ENCODE measurements at regions not wholly inside any gene's neighbourhood (a gene's known extent, or its start where the extent isn't known, plus 50 kb on each side); places are given as distances from the start of the nearest gene placed in this dataset.

DNA sequence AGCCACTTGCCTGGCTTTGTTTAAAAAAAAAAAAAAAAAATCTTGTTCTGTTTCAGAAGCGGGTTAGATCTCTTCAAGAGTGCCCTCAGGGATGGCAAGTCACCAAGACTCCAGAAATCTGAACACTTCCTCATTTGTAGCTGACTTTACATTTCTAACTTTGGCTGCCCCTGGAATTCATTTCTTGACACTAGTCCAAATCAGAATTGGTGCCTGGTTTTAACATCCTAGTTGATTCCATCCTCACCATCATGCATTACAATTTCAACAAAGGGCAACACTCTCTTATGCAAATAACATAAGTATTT, 295.5 kb downstream of the RMST start:
- DNase-seq (ENCODE audit: low read depth) = no peak
- H3K4me3 ChIP-seq (ENCODE audit: low read depth, low read length) = no peak overlapping the region
- no peaks in the 10 kb centered on the region for H3K36me3 ChIP-seq (ENCODE audit: control insufficient read depth, insufficient read depth, low read length)

DNA sequence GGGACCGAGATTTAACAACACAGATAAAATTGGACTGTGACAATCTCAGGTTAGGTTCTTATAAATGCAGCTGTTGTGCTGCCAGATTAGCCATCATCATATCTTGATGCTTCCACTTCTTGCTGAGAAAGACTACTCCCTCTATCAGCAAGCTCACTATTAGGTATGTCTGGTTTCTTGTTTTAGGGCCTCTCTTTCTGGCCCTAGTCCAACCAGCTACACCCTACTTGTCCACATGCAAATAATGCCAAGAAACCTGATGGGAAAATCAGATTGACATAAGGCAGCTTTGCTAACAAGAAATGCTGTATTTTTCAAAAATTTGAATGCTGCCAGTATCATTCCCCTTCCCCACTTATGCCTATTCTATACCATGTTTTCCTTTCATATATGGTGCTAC, 296.0 kb downstream of the RMST start:
- TF ChIP-seq CTCF (IDR thresholded peaks at IDR 0.05; ENCODE audit: insufficient read depth, low read length, poor library complexity, severe bottlenecking) = no peak
- no peak for DNase-seq (ENCODE audit: low read depth)
- Histone ChIP-seq H3K36me3 (ENCODE audit: control insufficient read depth, insufficient read depth, low read length) (no peaks in the 10 kb centered on the region), H3K27me3 (ENCODE audit: control insufficient read depth, insufficient read depth, low read length) (no peaks in the 10 kb centered on the region), H3K4me3 (ENCODE audit: low read depth, low read length) (no peak overlapping the region)

More for the DNA sequence above, 295.5 kb downstream of the RMST start:
- no peak for TF ChIP-seq CTCF (IDR thresholded peaks at IDR 0.05; ENCODE audit: insufficient read depth, low read length, poor library complexity, severe bottlenecking)
- no peaks in the 10 kb centered on the region for H3K27me3 ChIP-seq (ENCODE audit: control insufficient read depth, insufficient read depth, low read length)

- no peak overlapping the region for H3K4me3 ChIP-seq (ENCODE audit: low read depth, low read length)
- DNase-seq (ENCODE audit: low read depth) = no peak
- H3K36me3 ChIP-seq (ENCODE audit: control insufficient read depth, insufficient read depth, low read length) = no peaks in the 10 kb centered on the region
- no peaks in the 10 kb centered on the region for H3K27me3 ChIP-seq (ENCODE audit: control insufficient read depth, insufficient read depth, low read length)
- no peak for TF ChIP-seq CTCF (IDR thresholded peaks at IDR 0.05; ENCODE audit: insufficient read depth, low read length, poor library complexity, severe bottlenecking)
These were observed 298.0 kb downstream of the RMST start for GRCh38 chr12:97760601-97761000.

GRCh38 chr12:97763113-97763512, 300.5 kb downstream of the RMST start:
- Histone ChIP-seq H3K4me3 (ENCODE audit: low read depth, low read length) (no peak overlapping the region), H3K27me3 (ENCODE audit: control insufficient read depth, insufficient read depth, low read length) (no peaks in the 10 kb centered on the region), H3K36me3 (ENCODE audit: control insufficient read depth, insufficient read depth, low read length) (no peaks in the 10 kb centered on the region)
- no peak for DNase-seq (ENCODE audit: low read depth)
- no peak for TF ChIP-seq CTCF (IDR thresholded peaks at IDR 0.05; ENCODE audit: insufficient read depth, low read length, poor library complexity, severe bottlenecking)

GRCh38 chr12:97764700-97765099, 302.1 kb downstream of the RMST start:
- no peak for DNase-seq (ENCODE audit: low read depth)
- TF ChIP-seq CTCF (IDR thresholded peaks at IDR 0.05; ENCODE audit: insufficient read depth, low read length, poor library complexity, severe bottlenecking) = no peak

GRCh38 chr12:97767347-97767746, 304.7 kb downstream of the RMST start:
- Histone ChIP-seq H3K4me3 (ENCODE audit: low read depth, low read length) (no peak overlapping the region), H3K36me3 (ENCODE audit: control insufficient read depth, insufficient read depth, low read length) (no peaks in the 10 kb centered on the region), H3K27me3 (ENCODE audit: control insufficient read depth, insufficient read depth, low read length) (no peaks in the 10 kb centered on the region)
- no peak for DNase-seq (ENCODE audit: low read depth)
- TF ChIP-seq CTCF (IDR thresholded peaks at IDR 0.05; ENCODE audit: insufficient read depth, low read length, poor library complexity, severe bottlenecking) = no peak

More at GRCh38 chr12:97764700-97765099, 302.1 kb downstream of the RMST start:
- Histone ChIP-seq H3K4me3 (ENCODE audit: low read depth, low read length) (no peak overlapping the region), H3K36me3 (ENCODE audit: control insufficient read depth, insufficient read depth, low read length) (no peaks in the 10 kb centered on the region), H3K27me3 (ENCODE audit: control insufficient read depth, insufficient read depth, low read length) (no peaks in the 10 kb centered on the region)

Measured in kidney epithelial cell (primary cell).